Uterus (tissue), 3 donors: ENCODE measurements at regions not wholly inside any gene's neighbourhood (a gene's known extent, or its start where the extent isn't known, plus 50 kb on each side); places are given as distances from the start of the nearest gene placed in this dataset.
"Not testable (repeated sequence)": the region's sequence is repeated elsewhere in the genome, so short reads cannot be mapped to it uniquely, and the experiment has no call there.

ENCODE experiments used
- DNase-seq, 2 donors: peaks; one replicate each; pipeline ENCODE4 v3.0.0-alpha.2; 2019 to 2020
- H3K27ac ChIP-seq, 2 donors: fragments of 200-600 bp; sonication (generic); 1 replicate in 1 of 2; 2 replicates in 1 of 2; pipeline ENCODE4 v1.5.1; 2016 to 2018
- H3K27me3 ChIP-seq, 2 donors: fragments of 200-600 bp; sonication (generic); one replicate each; pipeline ENCODE4 v1.5.1; 2018 to 2019; ENCODE audit warnings: control low read depth in 1 of 2
- H3K36me3 ChIP-seq, 2 donors: fragments of 200-600 bp; sonication (generic); one replicate each; pipeline ENCODE4 v1.5.1; 2019; ENCODE audit warnings: control low read depth in 1 of 2
- H3K4me1 ChIP-seq, 2 donors: fragments of 200-600 bp; sonication (generic); one replicate each; pipeline ENCODE4 v1.5.1; 2018 to 2019; ENCODE audit warnings: control low read depth in 1 of 2
- H3K4me3 ChIP-seq, 2 donors: fragments of 200-600 bp; sonication (generic); 1 replicate in 1 of 2; 2 replicates in 1 of 2; pipeline ENCODE4 v1.5.1; 2018 to 2019; ENCODE audit warnings: mild to moderate bottlenecking in 1 of 2
- H3K9me3 ChIP-seq, 2 donors: fragments of 200-600 bp; sonication (generic); one replicate each; pipeline ENCODE4 v1.5.1; 2019; ENCODE audit warnings: control low read depth in 1 of 2
- POLR2A ChIP-seq, 2 donors: fragments of 450-650 bp; IDR thresholded peaks; one replicate each; pipeline ENCODE4 v1.6.1; 2016; ENCODE audit warnings: antibody characterized with exemption in 2 of 2, mild to moderate bottlenecking in 1 of 2, moderate library complexity in 1 of 2
- intact Hi-C: fragments of 100-400 bp; cut with DNase I; formaldehyde crosslinking; loops from one replicate; pipeline ENCODE4 v1.15.1; 2023; ENCODE audit warnings: low total_unique reads
- TF ChIP-seq, protein P1 (sequence below), 4 experiments: fragments of 200-600 bp in 2 of 4; fragments of 450-650 bp in 2 of 4; sonication (generic) in 2 of 4; IDR thresholded peaks; one replicate each; pipeline ENCODE4 v1.5.1; 2016 to 2019; ENCODE audit warnings: antibody characterized with exemption in 4 of 4, mild to moderate bottlenecking in 2 of 4, moderate library complexity in 1 of 4
- donor health status: DM: yes; HTN: yes; CAD: no.

DNA sequence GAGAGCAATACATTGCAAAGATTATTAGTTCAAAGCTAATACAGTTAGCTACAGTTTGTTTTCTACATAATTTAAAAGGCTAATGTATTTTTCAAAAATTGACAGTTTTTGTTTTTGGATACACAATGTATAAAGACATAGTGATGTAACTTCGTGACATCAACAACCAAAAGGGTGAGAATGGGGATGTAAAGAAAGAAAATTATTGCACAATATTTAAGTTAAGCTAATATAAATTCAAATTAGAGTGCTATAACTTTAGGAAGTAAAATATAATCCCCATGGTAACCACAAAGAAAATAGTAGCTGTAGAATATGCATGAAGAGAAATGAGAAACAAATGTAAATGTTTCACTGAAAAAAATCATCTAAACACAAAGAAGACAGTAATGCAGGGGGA lies 334.4 kb upstream of the DEPDC1 start:
- H3K27me3 ChIP-seq, result no peaks in the 10 kb centered on the region
- no peak overlapping the region for H3K27ac ChIP-seq
- no peaks in the 10 kb centered on the region for H3K4me1 ChIP-seq
- no peak for DNase-seq
- no peak overlapping the region for H3K4me3 ChIP-seq
- intact Hi-C loops, result no loop called here
- H3K9me3 ChIP-seq, result peaks cover 0 to 7% of the 10 kb centered on the region in 2 donors
- no peak for TF ChIP-seq POLR2A (IDR thresholded peaks at IDR 0.05)
- no peaks in the 10 kb centered on the region for H3K36me3 ChIP-seq

DNA sequence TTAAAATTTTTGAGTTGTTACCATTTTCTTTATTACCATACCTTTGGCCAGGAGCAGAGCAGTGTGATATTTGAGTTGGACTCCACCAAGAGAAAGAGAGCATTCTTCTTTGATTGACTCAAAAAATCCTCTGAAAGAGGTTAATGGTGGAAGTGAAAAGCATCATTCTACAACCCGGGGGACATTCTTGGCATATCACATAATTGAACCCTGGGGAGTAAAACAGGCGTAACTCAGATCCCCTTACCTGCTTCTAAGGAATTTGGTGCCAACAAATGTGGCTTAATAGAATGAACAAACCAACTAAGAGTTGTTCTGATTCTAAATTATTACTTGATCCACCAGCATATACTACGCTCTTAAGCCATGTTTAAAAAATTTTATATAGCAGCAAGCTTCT lies 351.1 kb upstream of the DEPDC1 start:
- H3K27me3 ChIP-seq, result no peaks in the 10 kb centered on the region
- no peaks in the 10 kb centered on the region for H3K36me3 ChIP-seq
- H3K9me3 ChIP-seq, result no peaks in the 10 kb centered on the region
- H3K4me1 ChIP-seq, result no peaks in the 10 kb centered on the region
- no peak overlapping the region for H3K27ac ChIP-seq
- intact Hi-C loops, result no loop called here
- no peak for DNase-seq
- no peak for TF ChIP-seq POLR2A (IDR thresholded peaks at IDR 0.05)
- TF ChIP-seq, protein P1, sequence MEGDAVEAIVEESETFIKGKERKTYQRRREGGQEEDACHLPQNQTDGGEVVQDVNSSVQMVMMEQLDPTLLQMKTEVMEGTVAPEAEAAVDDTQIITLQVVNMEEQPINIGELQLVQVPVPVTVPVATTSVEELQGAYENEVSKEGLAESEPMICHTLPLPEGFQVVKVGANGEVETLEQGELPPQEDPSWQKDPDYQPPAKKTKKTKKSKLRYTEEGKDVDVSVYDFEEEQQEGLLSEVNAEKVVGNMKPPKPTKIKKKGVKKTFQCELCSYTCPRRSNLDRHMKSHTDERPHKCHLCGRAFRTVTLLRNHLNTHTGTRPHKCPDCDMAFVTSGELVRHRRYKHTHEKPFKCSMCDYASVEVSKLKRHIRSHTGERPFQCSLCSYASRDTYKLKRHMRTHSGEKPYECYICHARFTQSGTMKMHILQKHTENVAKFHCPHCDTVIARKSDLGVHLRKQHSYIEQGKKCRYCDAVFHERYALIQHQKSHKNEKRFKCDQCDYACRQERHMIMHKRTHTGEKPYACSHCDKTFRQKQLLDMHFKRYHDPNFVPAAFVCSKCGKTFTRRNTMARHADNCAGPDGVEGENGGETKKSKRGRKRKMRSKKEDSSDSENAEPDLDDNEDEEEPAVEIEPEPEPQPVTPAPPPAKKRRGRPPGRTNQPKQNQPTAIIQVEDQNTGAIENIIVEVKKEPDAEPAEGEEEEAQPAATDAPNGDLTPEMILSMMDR (IDR thresholded peaks at IDR 0.05), result no peak
- no peak overlapping the region for H3K4me3 ChIP-seq

DNA sequence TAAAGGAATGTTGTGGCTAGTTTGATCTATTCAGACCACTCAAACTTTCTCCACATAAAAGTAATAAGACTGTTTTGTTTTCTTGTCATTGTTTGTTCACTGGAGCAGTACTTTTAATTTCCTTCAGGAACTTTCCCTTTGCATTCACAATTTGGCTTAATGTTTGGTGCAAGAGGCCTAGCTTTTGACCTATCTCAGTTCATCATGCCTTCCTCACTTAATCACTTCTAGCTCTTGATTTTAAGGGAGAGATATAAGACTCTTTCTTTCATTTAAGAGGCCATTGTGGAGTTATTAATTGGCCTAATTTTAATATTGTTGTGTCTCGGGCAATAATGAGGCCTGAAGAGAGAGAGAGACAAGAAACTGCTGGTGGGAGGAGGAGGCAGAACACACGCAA lies 371.7 kb upstream of the DEPDC1 start:
- Histone ChIP-seq H3K27me3 (no peaks in the 10 kb centered on the region), H3K36me3 (no peaks in the 10 kb centered on the region), H3K27ac (no peak overlapping the region), H3K9me3 (no peaks in the 10 kb centered on the region), H3K4me3 (no peak overlapping the region), H3K4me1 (no peaks in the 10 kb centered on the region)
- no peak for DNase-seq
- TF ChIP-seq, protein P1 (IDR thresholded peaks at IDR 0.05), result no peak
- TF ChIP-seq POLR2A (IDR thresholded peaks at IDR 0.05), result no peak
- intact Hi-C loops, result no loop called here

DNA sequence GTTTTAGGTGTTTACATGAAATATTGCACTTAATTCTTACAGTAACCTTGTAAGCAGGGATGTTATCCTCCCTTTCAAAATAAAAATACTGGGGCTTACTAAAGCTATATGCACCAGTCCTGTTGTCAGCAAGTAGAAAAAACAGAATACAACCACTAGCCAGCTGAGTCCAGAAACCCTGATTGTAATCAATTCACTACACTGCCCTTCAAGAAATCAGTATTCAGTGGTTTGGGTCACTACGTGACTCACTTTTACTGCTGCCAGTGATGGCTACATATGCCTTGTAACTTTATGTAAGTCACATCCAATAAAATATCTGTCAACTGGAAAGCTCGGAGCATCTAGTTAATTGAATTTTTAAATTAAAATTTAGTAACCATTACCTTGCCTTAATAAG lies 376.3 kb upstream of the DEPDC1 start:
- no peak for TF ChIP-seq POLR2A (IDR thresholded peaks at IDR 0.05)
- TF ChIP-seq, protein P1 (IDR thresholded peaks at IDR 0.05), result no peak
- H3K27ac ChIP-seq, result no peak overlapping the region
- H3K27me3 ChIP-seq, result no peaks in the 10 kb centered on the region
- H3K4me3 ChIP-seq, result no peak overlapping the region
- H3K36me3 ChIP-seq, result no peaks in the 10 kb centered on the region
- no peaks in the 10 kb centered on the region for H3K4me1 ChIP-seq
- intact Hi-C loops, result no loop called here
- no peaks in the 10 kb centered on the region for H3K9me3 ChIP-seq
- DNase-seq, result no peak

DNA sequence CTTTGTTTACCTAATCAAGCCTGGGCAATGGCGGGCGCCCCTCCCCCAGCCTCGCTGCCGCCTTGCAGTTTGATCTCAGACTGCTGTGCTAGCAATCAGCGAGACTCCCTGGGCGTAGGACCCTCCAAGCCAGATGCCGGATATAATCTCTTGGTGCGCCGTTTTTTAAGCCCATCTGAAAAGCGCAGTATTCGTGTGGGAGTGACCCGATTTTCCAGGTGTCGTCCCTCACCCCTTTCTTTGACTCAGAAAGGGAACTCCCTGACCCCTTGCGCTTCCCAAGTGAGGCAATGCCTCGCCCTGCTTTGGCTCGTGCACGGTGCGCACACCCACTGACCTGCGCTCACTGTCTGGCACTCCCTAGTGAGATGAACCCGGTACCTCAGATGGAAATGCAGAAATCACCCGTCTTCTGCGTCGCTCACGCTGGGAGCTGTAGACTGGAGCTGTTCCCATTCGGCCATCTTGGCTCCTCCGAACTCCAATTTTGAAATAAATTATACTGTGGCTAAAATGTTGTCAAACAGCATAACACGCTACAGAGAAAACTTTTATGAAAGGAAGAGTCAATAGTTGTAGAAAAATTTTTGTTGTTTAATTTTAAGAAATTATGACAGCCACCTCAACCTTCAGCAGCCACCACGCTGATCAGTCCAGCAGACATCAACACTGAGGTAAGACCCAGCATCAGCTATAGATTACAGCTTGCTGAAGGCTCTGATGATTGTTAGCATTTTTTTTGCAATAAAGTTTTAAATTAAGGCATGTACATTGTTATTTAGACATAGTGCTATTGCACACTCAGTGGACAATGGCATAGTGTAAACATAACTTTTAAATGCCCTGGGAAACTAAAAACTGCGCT lies 384.7 kb upstream of the DEPDC1 start:
- H3K9me3 ChIP-seq, H3K27ac ChIP-seq, H3K4me3 ChIP-seq, H3K4me1 ChIP-seq, H3K36me3 ChIP-seq, H3K27me3 ChIP-seq, DNase-seq, intact Hi-C loops: not testable (repeated sequence)

DNA sequence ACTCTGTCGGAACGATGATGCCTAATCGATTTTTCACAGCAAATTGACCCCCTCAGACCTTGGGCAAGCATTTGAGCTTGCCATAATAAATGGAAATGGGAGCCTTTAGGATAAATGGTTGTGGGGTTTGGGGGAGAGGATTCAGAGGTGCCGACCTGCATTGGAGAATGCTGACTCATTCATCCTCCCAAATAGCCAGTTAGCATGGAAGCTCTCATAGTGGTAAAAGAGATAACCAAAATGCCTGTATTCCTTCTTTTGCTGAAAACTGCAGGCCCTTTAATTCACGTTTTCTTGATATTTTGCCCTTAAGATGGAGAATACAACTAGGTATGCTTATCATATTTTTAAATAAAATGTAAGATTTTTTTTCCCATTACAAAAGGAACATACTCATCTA lies 392.6 kb upstream of the DEPDC1 start:
- H3K27me3 ChIP-seq, result no peaks in the 10 kb centered on the region
- intact Hi-C loops, result no loop called here
- TF ChIP-seq POLR2A (IDR thresholded peaks at IDR 0.05), result no peak
- TF ChIP-seq, protein P1 (IDR thresholded peaks at IDR 0.05), result no peak

More for the DNA sequence above, 392.6 kb upstream of the DEPDC1 start:
- Histone ChIP-seq H3K9me3 (no peaks in the 10 kb centered on the region), H3K4me1 (no peaks in the 10 kb centered on the region), H3K27ac (no peak overlapping the region), H3K36me3 (no peaks in the 10 kb centered on the region), H3K4me3 (no peak overlapping the region)
- DNase-seq, result no peak
